Esophagus (tissue), 2 donors: ENCODE measurements at regions not wholly inside any gene's neighbourhood (a gene's known extent, or its start where the extent isn't known, plus 50 kb on each side); places are given as distances from the start of the nearest gene placed in this dataset.

Experiments used
- H3K27ac ChIP-seq, 2 donors: one replicate each; pipeline ENCODE4 v1.5.1; 2013; ENCODE audit warnings: low read depth in 2 of 2, mild to moderate bottlenecking in 2 of 2, inconsistent platforms in 1 of 2, low read length in 1 of 2, moderate library complexity in 1 of 2
- H3K27me3 ChIP-seq, 2 donors: one replicate each; pipeline ENCODE4 v1.6.1; 2013; ENCODE audit warnings: low read length in 2 of 2, control low read depth in 1 of 2, mild to moderate bottlenecking in 1 of 2; ENCODE audit not compliant: insufficient read depth in 2 of 2, control insufficient read depth in 1 of 2
- H3K36me3 ChIP-seq, 2 donors: one replicate each; pipeline ENCODE4 v1.6.1; 2013; ENCODE audit warnings: low read length in 1 of 2; ENCODE audit not compliant: control insufficient read depth in 2 of 2, insufficient read depth in 2 of 2
- H3K4me1 ChIP-seq, 2 donors: one replicate each; pipeline ENCODE4 v1.6.1; 2013; ENCODE audit warnings: low read length in 1 of 2; ENCODE audit not compliant: control insufficient read depth in 2 of 2, insufficient read depth in 2 of 2
- H3K4me3 ChIP-seq, 2 donors: one replicate each; pipeline ENCODE4 v1.5.1; 2013; ENCODE audit warnings: low read length in 2 of 2, mild to moderate bottlenecking in 2 of 2, low read depth in 1 of 2, moderate library complexity in 1 of 2
- H3K9me3 ChIP-seq, 2 donors: one replicate each; pipeline ENCODE4 v1.6.1; 2013; ENCODE audit warnings: mild to moderate bottlenecking in 2 of 2, low read depth in 1 of 2, low read length in 1 of 2, moderate library complexity in 1 of 2; ENCODE audit not compliant: control insufficient read depth in 2 of 2, insufficient read depth in 1 of 2
- WGBS, 2 donors: extraction: QIAGEN DNeasy Blood & Tissue Kit; methylation state at CpG; one replicate each; pipeline ENCODE4 v1.1.7; 2013; 5-methylcytosine and 5-hydroxymethylcytosine counted together
- donor health status: healthy with polysubstance abuse.
- donor health status: Bipolar disorder and iron deficiency.

DNA sequence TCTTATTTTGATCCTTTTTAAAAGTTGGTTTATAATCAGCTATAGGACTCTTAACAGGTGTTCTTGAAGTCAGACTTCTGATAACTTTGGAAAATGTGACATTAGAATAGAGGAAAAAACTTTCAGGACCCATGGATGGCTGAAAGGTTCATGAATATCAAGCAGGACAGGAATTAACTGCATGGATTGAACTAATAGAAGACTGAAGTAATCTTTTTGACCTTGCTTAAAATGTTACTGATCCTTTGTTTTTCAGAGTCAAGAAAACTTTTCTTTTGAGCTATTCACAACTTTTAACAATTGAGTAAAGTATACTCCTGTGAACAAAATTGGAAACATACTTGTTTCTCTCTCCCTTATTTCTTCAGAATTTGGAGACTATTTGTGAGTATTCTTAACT, 79.2 kb downstream of the PLK2 start:
- Histone ChIP-seq H3K4me1 (no peaks in the 10 kb centered on the region), H3K27ac (no peak overlapping the region), H3K36me3 (no peaks in the 10 kb centered on the region), H3K4me3 (no peak overlapping the region), H3K27me3 (no peaks in the 10 kb centered on the region), H3K9me3 (no peaks in the 10 kb centered on the region)

DNA sequence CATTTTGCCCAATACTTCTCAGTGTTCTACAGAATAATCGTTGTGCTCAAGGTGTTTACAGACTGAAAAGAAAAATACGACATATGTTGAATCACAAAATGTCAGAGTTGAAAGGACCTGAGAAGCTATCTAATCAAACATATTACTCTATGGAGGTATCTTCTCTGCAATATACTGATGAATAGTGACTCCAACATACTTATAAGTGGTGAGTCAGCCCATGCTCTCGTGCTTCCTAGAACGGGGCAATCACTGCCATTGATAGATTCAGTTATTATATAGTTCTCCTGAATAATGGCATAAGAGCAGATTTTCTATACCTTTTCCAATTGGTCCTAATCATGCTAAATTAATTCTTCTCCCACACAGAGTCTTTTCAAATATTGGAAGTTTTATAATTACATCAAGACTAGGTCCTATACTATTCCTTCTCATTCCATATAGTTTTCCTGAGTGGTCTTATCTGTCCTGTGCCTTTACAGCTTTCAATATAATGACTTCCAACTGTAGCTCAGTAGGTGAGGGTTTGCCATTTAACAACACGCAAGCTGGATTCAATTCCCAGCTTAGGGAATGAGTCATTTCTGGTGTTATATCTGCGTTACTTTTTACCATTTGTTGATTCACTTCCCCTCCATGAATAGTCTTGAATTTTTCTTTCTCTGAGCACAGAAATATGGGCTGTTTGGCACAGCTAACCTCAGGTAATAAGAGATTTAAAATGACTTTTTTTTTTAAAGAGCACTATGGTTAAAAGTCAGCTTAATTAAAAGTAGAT, 81.1 kb downstream of the PLK2 start:
- Histone ChIP-seq H3K27me3 (no peaks in the 10 kb centered on the region), H3K4me3 (no peak overlapping the region), H3K4me1 (no peaks in the 10 kb centered on the region), H3K9me3 (no peaks in the 10 kb centered on the region), H3K27ac (no peak overlapping the region), H3K36me3 (no peaks in the 10 kb centered on the region)
- 81 to 84% methylated on average over 6 of the region's 6 CpGs for WGBS, 2 donors

DNA sequence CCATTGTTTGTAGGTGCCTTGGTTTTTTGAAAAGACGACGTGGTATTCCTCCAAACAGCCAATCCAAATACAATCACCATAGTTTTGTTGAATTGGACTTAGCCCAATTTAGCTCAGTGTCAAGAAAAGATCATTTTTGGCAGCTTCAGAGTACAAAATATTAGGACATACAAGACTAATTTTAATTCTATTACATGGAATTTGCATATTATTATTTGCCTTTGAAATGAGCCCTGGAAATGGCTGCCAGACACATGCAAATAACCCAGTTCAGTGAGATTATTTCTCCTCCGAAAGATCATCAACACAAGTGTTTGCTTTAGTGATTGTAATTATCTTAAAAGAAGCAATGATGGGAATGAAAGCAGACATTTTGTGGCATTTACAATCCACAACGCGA, 89.3 kb downstream of the PLK2 start:
- H3K27me3 ChIP-seq, result no peaks in the 10 kb centered on the region
- WGBS, 2 donors, result 77 to 84% methylated on average over 5 of the region's 5 CpGs

DNA sequence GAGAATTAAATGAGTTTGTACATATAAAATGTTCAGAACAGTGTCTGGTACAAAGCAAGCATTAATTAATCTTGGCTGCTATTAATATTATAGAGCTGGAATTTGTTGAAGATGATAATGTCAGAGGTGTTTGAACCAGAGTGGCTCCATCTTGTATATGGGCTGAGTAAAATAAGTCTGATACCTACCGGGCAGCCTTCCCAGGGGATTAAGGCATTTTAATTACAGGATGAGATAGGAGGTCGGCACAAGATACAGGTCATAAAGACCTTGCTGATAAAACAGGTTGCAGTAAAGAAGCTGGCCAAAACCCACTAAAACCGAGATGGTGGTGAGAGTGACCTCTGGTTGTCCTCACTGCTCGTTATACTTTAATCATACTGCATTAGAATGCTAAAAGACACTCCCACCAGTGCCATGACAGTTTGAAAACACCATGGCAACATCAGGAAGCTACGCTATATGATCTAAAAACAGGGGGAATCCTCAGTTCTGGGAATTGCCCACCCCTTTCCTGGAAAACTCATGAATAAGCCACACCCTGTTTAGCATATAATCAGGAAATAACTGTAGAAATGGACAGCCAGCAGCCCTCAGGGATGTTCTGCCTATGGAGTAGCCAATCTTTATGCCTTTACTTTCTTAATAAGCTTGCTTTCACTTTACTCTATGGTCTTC, 90.2 kb downstream of the PLK2 start:
- no peaks in the 10 kb centered on the region for H3K27me3 ChIP-seq
- H3K4me3 ChIP-seq, result no peak overlapping the region
- H3K4me1 ChIP-seq, result no peaks in the 10 kb centered on the region
- no peak overlapping the region for H3K27ac ChIP-seq
- H3K36me3 ChIP-seq, result no peaks in the 10 kb centered on the region
- 73 to 77% methylated on average over 5 of the region's 5 CpGs for WGBS, 2 donors
- H3K9me3 ChIP-seq, result no peaks in the 10 kb centered on the region

More for the DNA sequence above, 89.3 kb downstream of the PLK2 start:
- no peaks in the 10 kb centered on the region for H3K36me3 ChIP-seq
- no peak overlapping the region for H3K4me3 ChIP-seq
- H3K9me3 ChIP-seq, result no peaks in the 10 kb centered on the region
- H3K4me1 ChIP-seq, result no peaks in the 10 kb centered on the region
- no peak overlapping the region for H3K27ac ChIP-seq

DNA sequence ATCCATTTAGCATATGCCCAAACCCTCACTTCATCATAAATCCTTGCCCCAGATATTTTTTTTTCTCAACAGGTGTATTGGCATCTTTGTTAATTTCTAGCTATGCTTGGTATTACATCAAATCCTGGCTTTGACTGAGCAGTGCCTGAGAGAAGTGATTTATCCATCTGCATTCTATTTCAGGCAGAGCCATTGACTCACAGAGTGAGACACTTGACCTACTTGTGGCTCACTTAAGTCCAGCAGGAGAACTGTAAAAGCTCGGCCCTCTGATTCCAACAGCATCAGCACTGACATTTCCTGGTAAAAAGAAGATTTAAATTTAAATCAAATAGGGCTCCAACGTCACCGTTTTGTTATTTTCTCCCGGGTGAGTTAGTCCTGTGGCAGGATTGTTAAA, 93.4 kb downstream of the PLK2 start:
- H3K36me3 ChIP-seq, result no peaks in the 10 kb centered on the region
- no peaks in the 10 kb centered on the region for H3K4me1 ChIP-seq
- WGBS, 2 donors, result 68 to 75% methylated on average over 4 of the region's 4 CpGs
- no peaks in the 10 kb centered on the region for H3K9me3 ChIP-seq
- H3K27ac ChIP-seq, result no peak overlapping the region
- H3K4me3 ChIP-seq, result no peak overlapping the region
- H3K27me3 ChIP-seq, result no peaks in the 10 kb centered on the region

DNA sequence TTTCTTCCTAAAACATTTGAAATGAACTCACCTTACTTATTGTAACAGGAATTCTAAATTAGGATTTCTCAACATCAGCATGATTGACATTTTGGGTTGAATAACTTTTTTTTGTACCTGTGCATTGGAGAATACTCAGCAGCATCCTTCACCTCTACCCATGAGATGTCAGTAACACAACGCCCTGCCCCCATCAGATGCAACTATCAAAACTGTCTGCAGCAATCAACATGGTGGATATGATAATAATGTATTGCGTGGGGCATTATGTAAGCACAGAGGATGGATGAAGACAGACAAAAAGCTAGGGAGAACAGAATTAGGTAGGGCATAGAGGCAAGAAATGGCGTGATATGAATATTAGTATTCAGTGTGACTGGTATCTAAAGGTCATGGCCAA, 94.1 kb downstream of the PLK2 start:
- no peaks in the 10 kb centered on the region for H3K36me3 ChIP-seq
- H3K4me1 ChIP-seq, result no peaks in the 10 kb centered on the region
- no peaks in the 10 kb centered on the region for H3K9me3 ChIP-seq
- H3K27ac ChIP-seq, result no peak overlapping the region
- 81 to 82% methylated on average over 3 of the region's 3 CpGs for WGBS, 2 donors
- no peaks in the 10 kb centered on the region for H3K27me3 ChIP-seq
- H3K4me3 ChIP-seq, result no peak overlapping the region

DNA sequence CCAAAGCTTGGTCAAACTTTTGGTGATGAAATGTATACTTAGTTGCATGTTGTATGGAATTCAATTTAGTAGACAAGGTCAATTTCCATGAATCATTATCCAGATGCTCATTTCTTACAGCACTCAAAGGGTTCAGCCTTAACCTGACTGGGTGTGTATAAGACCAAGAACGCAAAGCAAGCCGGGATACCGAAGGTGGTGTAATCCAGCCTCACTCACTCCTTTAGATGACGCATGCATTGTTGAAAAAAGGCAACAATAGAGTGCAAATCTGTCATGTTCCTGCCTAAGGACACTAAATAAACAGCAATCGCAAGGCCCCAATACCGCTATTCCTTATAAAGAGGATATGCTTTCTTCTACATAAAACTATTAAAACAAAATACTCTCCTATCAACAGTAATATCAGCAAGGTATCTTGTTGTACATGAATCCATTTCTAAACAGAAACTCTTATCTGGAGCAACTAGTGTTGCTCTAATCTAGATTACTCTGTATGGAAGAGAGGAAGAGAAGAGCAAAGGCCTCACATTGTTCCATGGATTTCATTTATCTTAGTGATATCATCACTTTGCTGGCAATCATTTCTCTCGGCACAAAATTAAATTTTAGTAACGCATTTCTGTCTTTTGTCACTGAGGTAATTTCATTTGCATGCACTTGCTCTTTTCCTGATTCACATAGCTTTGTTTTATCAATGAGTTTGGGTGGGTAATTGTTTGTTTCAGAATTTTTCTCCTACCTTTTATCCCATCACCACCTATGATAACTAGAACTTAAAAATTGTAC, 96.2 kb downstream of the PLK2 start:
- Histone ChIP-seq H3K4me3 (no peak overlapping the region), H3K36me3 (no peaks in the 10 kb centered on the region), H3K4me1 (no peaks in the 10 kb centered on the region), H3K27me3 (no peaks in the 10 kb centered on the region), H3K27ac (no peak overlapping the region), H3K9me3 (no peaks in the 10 kb centered on the region)
- 78 to 79% methylated on average over 8 of the region's 8 CpGs for WGBS, 2 donors

DNA sequence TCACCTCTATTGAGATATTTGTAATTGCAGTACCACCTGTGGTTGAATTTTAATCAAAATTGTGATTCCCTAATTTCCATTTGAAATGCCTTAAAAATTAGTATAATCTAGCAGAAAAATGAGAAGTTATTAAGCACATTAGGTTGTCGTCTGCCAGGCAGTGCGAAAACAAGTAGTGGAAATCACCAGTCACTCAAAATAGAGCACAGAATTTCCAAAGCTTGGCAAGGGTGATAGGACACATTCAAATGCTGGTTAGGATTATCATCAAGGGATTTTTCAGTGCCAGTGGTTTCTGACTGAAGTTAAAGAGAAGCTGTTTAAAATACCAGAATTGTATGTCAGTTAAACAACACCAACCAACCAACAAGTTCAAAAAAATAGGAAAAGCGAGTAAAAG, 97.8 kb downstream of the PLK2 start:
- WGBS, 2 donors, result 87 to 91% methylated on average over 3 of the region's 3 CpGs
- H3K27me3 ChIP-seq, result no peaks in the 10 kb centered on the region
- H3K4me1 ChIP-seq, result no peaks in the 10 kb centered on the region
- H3K36me3 ChIP-seq, result no peaks in the 10 kb centered on the region
- no peak overlapping the region for H3K4me3 ChIP-seq
- no peaks in the 10 kb centered on the region for H3K9me3 ChIP-seq
- H3K27ac ChIP-seq, result no peak overlapping the region

DNA sequence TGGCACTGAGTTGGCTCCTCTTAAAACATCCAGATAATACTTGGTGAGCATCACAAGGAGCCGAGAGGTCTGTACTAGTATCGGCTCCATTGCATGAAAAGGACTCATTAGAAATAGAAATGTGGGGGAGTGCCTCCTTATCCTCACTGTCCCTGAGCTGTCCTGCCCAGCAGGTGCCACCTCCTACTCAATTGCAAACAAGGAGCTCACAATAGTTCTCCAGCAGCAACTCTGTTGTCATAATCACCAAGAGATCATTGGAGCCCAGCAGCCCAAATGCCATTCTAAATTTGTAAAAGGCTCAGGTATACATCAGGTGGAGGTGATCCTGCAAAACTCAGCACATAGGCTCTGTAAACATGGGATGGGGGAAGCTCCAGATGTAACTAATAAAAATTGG, 99.1 kb downstream of the PLK2 start:
- H3K36me3 ChIP-seq, result no peaks in the 10 kb centered on the region
- no peaks in the 10 kb centered on the region for H3K9me3 ChIP-seq
- no peak overlapping the region for H3K4me3 ChIP-seq
- H3K27me3 ChIP-seq, result no peaks in the 10 kb centered on the region
- H3K4me1 ChIP-seq, result no peaks in the 10 kb centered on the region
- WGBS, 2 donors, result 91 to 95% methylated on average over 2 of the region's 2 CpGs
- no peak overlapping the region for H3K27ac ChIP-seq
